PC-3 (cell line): ENCODE measurements at regions not wholly inside any gene's neighbourhood (a gene's known extent, or its start where the extent isn't known, plus 50 kb on each side); places are given as distances from the start of the nearest gene placed in this dataset.

Experiments
- ATAC-seq: fragments of 200-7000 bp; cut with Tn5 transposase; 2 replicates; pipeline ENCODE4 v1.9.1; 2020; ENCODE audit warnings: mild to moderate bottlenecking, moderate library complexity
- BruUV-seq: library from RNA; stranded (reverse); fragments of 400-500 nt; replicated peaks from 2 replicates; lab custom pipeline; 2021; lab: Mats Ljungman, UMichigan
- CTCF ChIA-PET: fragments of 300-600 bp; sonication (Branson Sonifier 250); formaldehyde crosslinking; loops from one replicate; lab custom pipeline; 2022; ENCODE audit warnings: antibody characterized with exemption; lab: Charles Lee
- POLR2A ChIA-PET: fragments of 300-600 bp; sonication (Branson Sonifier 250); formaldehyde crosslinking; loops from one replicate; lab custom pipeline; 2022; ENCODE audit warnings: antibody characterized with exemption; ENCODE audit not compliant: unreplicated experiment; lab: Charles Lee
- DNase-seq: peaks from one replicate; pipeline ENCODE4 v3.0.0-alpha.2; 2015
- H2AFZ ChIP-seq: fragments of 300-600 bp; sonication (generic); 2 replicates; pipeline ENCODE4 v1.6.0; 2016; ENCODE audit warnings: antibody characterized with exemption, low read length
- H3F3A ChIP-seq: fragments of 300-600 bp; sonication (generic); one replicate; pipeline ENCODE4 v1.6.0; 2017; ENCODE audit warnings: antibody characterized with exemption, low read length, control low read depth, mild to moderate bottlenecking; ENCODE audit not compliant: unreplicated experiment
- H3K27ac ChIP-seq: fragments of 300-600 bp; sonication (generic); 2 replicates; pipeline ENCODE4 v1.5.1; 2016; ENCODE audit warnings: mild to moderate bottlenecking, low read length
- H3K27me3 ChIP-seq: fragments of 300-600 bp; sonication (generic); 2 replicates; pipeline ENCODE4 v1.6.1; 2016; ENCODE audit warnings: low read length, mixed read lengths
- H3K36me3 ChIP-seq: fragments of 300-600 bp; sonication (generic); 2 replicates; pipeline ENCODE4 v1.6.1; 2016; ENCODE audit warnings: low read depth, mixed run types, low read length, mixed read lengths
- H3K4me1 ChIP-seq: fragments of 300-600 bp; sonication (generic); 2 replicates; pipeline ENCODE4 v1.5.1; 2016; ENCODE audit warnings: low read length; ENCODE audit not compliant: insufficient read depth
- H3K4me2 ChIP-seq: fragments of 300-600 bp; sonication (generic); 2 replicates; pipeline ENCODE4 v1.6.0; 2016; ENCODE audit warnings: low read length
- H3K4me3 ChIP-seq: fragments of 300-600 bp; sonication (generic); 2 replicates; pipeline ENCODE4 v1.5.1; 2016; ENCODE audit warnings: mild to moderate bottlenecking, low read length, mixed read lengths
- H3K79me2 ChIP-seq: fragments of 300-600 bp; sonication (generic); 2 replicates; pipeline ENCODE4 v1.6.1; 2017; ENCODE audit warnings: low read length, mixed read lengths
- H3K9ac ChIP-seq: fragments of 300-600 bp; sonication (generic); 2 replicates; pipeline ENCODE4 v1.6.0; 2016; ENCODE audit warnings: mild to moderate bottlenecking, low read length
- H3K9me2 ChIP-seq: fragments of 300-600 bp; sonication (generic); replicated peaks from 2 replicates; pipeline ENCODE4 v1.6.1; 2016; ENCODE audit warnings: mixed run types, low read length, mixed read lengths
- H3K9me3 ChIP-seq: fragments of 300-600 bp; sonication (generic); 2 replicates; pipeline ENCODE4 v1.6.1; 2016; ENCODE audit warnings: low read length, mixed read lengths
- H4K20me1 ChIP-seq: fragments of 300-600 bp; sonication (generic); 2 replicates; pipeline ENCODE4 v1.6.1; 2016; ENCODE audit warnings: low read length, mixed read lengths
- CTCF ChIP-seq: fragments of 300-600 bp; sonication (generic); conservative IDR thresholded peaks from 2 replicates; pipeline ENCODE4 v1.5.1; 2017; ENCODE audit warnings: antibody characterized with exemption, low read depth, mild to moderate bottlenecking, low read length
- EZH2 ChIP-seq: fragments of 300-600 bp; sonication (generic); IDR thresholded peaks from one replicate; pipeline ENCODE4 v1.6.1; 2017; ENCODE audit warnings: antibody characterized with exemption, mild to moderate bottlenecking, low read length; ENCODE audit not compliant: unreplicated experiment
- EZH2phosphoT487 ChIP-seq: fragments of 300-600 bp; sonication (generic); IDR thresholded peaks from 2 replicates; pipeline ENCODE4 v1.6.1; 2018; ENCODE audit warnings: mild to moderate bottlenecking, antibody characterized with exemption, low read length, borderline replicate concordance
- intact Hi-C: fragments of 100-400 bp; cut with micrococcal nuclease; formaldehyde crosslinking; loops from 2 replicates; pipeline ENCODE4 v1.9.0; 2023

- POLR2A ChIA-PET, result no interaction called here
- H3K79me2 ChIP-seq, result no peaks in the 10 kb centered on the region
- H2AFZ ChIP-seq, result peak overlapping the region; percentile 46; the same call in 1 of the 2 replicates
- BruUV-seq, result no TSS peak
- intact Hi-C loops, result loop anchor here (2.0 to 5.0 kb wide), 4 partner anchors 73 to 939 kb away; no protein-coding TSS in a partner anchor
- no peak overlapping the region for H3K27ac ChIP-seq
- DNase-seq (peak; percentile 52), ATAC-seq (peak; percentile 77)
- H3K27me3 ChIP-seq, result no peaks in the 10 kb centered on the region
- H3K9me2 ChIP-seq, result no peaks in the 10 kb centered on the region
- peak overlapping the region; percentile 21; the same call in 1 of the 2 replicates for H3K4me2 ChIP-seq
- no peaks in the 10 kb centered on the region for H3F3A ChIP-seq
- H3K9me3 ChIP-seq, result no peaks in the 10 kb centered on the region
- TF ChIP-seq EZH2phosphoT487 (no peak), CTCF (peak; percentile 60), EZH2 (no peak)
- H3K9ac ChIP-seq, result no peak overlapping the region
- no peaks in the 10 kb centered on the region for H3K36me3 ChIP-seq
- CTCF ChIA-PET, result no interaction called here
- H3K4me1 ChIP-seq, result peaks cover 28% of the 10 kb centered on the region
- H3K4me3 ChIP-seq, result no peak overlapping the region
- H4K20me1 ChIP-seq, result no peaks in the 10 kb centered on the region
These were observed 942.3 kb upstream of the SLIT2 start for GRCh38 chr4:19309378-19309777.

GRCh38 chr4:19304028-19304427 lies 947.7 kb upstream of the SLIT2 start:
- peak overlapping the region; percentile 49 for H3K4me2 ChIP-seq
- H2AFZ ChIP-seq, result no peak overlapping the region
- ATAC-seq, result peak; percentile 94
- no peaks in the 10 kb centered on the region for H3K9me3 ChIP-seq
- no TSS peak for BruUV-seq
- TF ChIP-seq EZH2 (no peak), CTCF (no peak), EZH2phosphoT487 (no peak)
- no peaks in the 10 kb centered on the region for H3K9me2 ChIP-seq
- H3K79me2 ChIP-seq, result no peaks in the 10 kb centered on the region
- no peak overlapping the region for H3K4me3 ChIP-seq
- H3K27me3 ChIP-seq, result no peaks in the 10 kb centered on the region
- DNase-seq, result peak; percentile 57
- ChIA-PET CTCF (no interaction called here), POLR2A (no interaction called here)
- no peak overlapping the region for H3K27ac ChIP-seq
- peaks cover 25% of the 10 kb centered on the region for H3K4me1 ChIP-seq
- no peaks in the 10 kb centered on the region for H3K36me3 ChIP-seq
- no peak overlapping the region for H3K9ac ChIP-seq
- no peaks in the 10 kb centered on the region for H4K20me1 ChIP-seq
- intact Hi-C loops, result loop anchor here (5.0 kb wide), 2 partner anchors 77 to 617 kb away; no protein-coding TSS in a partner anchor
- H3F3A ChIP-seq, result no peaks in the 10 kb centered on the region

GRCh38 chr4:19301527-19301926 lies 950.2 kb upstream of the SLIT2 start:
- Histone ChIP-seq H3K36me3 (no peaks in the 10 kb centered on the region), H3K9me2 (no peaks in the 10 kb centered on the region), H3K4me2 (no peak overlapping the region), H3F3A (no peaks in the 10 kb centered on the region), H3K4me3 (no peak overlapping the region), H3K9ac (no peak overlapping the region), H3K79me2 (no peaks in the 10 kb centered on the region), H3K4me1 (peaks cover 17% of the 10 kb centered on the region), H3K27me3 (no peaks in the 10 kb centered on the region), H2AFZ (no peak overlapping the region), H4K20me1 (no peaks in the 10 kb centered on the region), H3K9me3 (no peaks in the 10 kb centered on the region), H3K27ac (no peak overlapping the region)
- POLR2A ChIA-PET, result no interaction called here
- no TSS peak for BruUV-seq
- ATAC-seq (no peak), DNase-seq (no peak)
- CTCF ChIA-PET, result no interaction called here
- intact Hi-C loops, result loop anchor here (5.0 kb wide), 2 partner anchors 74 to 614 kb away; no protein-coding TSS in a partner anchor
- no peak for TF ChIP-seq CTCF
- no peak for TF ChIP-seq EZH2phosphoT487
- no peak for TF ChIP-seq EZH2
